ENCODE measurements at regions not wholly inside any gene's neighbourhood (a gene's known extent, or its start where the extent isn't known, plus 50 kb on each side); places are given as distances from the start of the nearest gene placed in this dataset.
"Not testable (repeated sequence)": the region's sequence is repeated elsewhere in the genome, so short reads cannot be mapped to it uniquely, and the experiment has no call there.

DNA sequence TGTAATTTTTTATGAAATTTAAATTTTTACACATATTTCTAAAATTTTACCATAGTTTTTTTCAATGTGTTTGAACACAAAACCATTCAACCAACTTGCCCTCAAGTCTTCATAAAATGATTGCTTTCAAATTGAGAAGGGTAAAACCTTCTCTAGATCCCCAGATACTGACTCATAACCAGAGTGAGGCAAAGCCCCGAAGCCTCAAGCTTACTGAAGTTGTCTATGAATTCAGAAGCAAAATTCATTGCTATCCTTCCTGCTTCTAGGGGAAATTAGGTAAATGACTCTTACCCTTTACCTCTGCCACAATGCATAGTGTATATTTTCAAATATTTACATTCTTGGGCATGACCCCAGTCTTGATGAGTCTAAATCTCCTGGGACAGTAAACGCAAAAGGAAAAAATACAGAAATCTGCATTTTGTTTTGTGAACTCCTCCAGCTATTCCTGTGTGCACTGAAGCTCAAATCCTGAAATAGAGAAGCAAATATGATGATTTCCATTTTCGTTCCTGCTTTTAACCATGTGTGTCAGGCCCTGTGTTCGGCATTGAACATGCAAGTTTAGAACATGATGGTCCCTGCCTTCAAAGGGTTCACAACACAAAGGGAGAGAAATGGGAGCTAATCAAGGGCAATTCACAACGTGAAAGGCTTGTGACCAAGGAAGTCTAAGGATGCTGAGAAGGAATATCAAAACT, 246.3 kb downstream of the SUCLG1 start:
- no peak for DNase-seq

DNA sequence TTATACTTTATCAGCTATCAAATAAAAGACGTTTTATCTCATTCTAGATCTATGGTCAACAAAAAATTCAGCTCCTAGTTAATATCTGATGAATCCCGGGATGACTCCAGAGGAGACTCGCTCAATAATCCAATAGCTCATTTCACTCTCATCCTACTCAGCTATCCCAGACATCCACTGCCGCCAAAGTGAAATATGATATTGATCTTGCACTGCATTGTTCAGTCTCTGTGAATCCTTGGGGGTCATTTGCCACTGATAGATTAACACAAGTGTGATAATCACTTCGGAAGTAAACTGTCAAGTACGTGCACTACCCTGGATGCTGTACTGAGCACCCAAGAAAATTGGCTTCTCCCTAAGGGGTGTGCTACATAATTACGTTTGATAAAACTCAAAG, 249.1 kb downstream of the SUCLG1 start:
- no peak for DNase-seq

DNA sequence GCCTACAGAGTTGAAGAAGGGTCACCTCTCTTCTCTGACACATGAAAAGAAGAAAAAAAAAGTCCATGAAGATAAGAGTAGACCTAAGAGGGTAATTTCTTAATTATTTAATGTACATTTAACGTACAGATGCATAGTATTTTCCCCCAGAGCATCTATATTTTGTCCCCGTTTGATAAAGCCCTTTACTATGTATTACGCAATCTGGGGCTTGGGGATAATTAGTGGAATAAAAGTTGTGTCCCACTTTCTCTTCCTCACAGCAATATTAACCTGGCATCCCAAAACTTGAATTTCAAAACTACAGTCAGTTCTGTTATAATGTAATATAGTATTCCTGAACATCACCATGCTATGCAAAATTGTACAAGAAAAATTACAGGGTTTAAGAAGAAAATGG, 254.1 kb downstream of the SUCLG1 start:
- no peak for DNase-seq

DNA sequence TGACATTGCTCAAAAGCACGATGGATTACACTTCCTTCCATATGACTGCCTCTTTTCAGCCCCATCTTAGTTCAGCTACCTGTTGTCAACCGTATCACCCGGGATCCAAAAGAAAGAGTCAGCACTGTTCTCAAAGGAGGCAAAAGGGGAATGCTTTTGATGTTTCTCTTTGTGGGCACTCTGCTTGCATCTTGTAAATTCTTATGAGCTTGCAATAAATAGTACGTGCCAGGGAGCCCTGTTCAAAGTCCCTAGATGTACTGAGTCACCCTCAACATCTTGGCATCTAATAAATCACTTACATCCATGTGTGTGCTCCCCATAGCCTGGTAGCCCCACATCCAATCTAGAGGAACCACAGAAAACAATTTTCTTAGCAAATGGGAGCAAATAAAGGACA, 256.9 kb downstream of the SUCLG1 start:
- no peak for DNase-seq

DNA sequence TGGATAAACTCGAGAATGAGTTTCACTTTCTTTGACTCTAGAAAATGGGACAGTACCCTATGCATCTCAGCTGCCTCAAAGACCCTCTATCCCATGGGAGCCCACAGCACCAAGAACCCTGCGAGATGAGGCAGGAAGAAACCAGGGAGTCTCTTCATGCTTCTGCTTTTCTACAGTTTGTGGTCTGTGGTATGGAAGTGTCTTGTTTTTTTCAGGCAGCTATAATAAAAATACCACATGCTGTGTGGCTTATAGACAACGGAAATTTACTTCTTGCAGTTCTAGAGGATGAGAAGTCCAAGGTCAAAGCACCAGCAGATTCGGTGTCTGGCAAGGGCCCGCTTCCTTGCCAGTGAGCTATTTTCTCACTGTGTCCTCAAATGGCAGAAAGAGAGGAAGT, 257.9 kb downstream of the SUCLG1 start:
- DNase-seq, result no peak

DNA sequence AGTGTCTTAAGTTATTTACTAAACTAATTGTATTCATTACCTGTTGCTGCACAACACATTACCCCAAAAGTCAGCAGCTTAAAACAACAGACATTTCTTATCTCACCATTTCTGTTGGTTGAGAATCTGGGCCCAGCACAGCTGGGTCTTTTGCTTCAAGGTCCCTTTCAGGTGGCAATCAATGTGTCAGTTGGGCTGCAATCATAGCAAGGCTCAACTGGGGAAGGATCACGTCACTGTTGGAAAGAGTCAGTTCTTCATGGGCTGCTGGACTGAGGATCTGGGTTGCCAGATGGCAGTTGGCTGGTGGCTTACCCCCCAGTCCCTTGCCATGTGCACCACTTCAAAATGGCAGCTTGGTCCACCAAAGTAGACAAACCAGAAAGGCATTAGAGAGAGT, 261.2 kb downstream of the SUCLG1 start:
- DNase-seq, result no peak

DNA sequence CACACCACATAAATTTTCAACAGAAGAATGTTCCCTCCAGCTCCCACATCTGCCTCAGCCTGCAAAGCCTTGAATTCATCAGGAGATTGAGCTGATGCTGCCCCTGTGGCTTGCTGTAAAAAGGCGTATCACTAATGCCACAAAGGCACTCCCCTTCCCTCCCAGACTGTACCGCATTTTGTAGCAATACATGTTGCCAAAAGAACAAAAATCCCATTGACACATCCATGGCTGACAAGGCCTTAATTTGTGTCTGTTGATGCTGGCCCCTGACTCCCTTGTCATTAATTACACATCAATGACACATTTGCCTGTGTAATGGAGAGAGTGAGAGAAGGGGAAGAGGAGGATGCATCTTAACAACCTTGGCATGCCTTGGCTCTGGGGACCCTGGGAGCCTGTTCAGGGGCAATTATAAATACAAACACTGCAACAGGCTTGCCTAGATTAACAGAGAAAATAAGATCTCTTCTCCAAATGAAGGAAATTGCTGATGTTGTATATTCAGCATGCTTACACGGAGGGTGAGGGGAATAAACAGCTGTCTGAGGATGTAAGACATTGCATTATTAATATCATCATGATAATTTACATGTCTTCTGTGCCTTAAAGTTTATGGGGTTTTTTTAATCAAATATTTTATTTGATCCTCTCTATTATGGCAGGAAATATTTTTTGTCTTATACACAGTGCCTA, 264.0 kb downstream of the SUCLG1 start:
- DNase-seq, result no peak

DNA sequence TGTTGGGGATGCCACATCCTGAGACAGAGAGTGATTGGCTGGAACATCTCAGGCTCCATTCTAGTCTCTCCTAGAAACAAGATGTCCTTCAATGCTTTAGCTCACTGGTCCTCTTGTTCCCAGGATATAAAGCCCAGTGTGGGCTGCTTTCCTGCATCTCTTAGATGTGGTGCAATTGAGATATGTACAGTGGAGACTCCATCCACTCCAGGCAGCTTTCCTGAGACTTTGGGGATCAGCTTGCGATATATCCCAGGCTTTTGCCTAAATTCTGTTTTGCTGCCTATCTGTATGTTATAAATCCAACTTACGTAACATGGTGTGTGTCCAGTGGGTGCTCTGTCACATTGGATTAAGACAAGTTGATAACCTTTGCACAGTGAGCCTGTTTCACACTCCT, 264.9 kb downstream of the SUCLG1 start:
- no peak for DNase-seq

DNA sequence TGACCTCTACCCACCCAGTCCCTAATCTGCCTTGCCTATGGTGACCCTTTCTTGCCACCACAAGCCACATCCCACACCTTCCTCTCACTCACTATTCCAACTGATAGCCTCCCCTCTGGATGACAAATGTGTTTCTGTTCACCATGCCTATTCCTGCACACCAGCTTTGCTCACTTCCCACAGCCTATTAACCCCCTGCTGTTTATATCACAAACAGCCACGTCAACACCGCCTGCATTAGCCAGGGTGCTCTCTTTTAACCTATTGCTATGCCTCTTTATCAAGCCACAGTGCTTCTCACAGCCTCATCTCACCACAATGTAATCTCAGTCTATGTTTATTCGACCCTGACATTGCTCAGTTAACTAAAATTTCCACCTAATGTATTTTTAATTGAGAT, 271.8 kb downstream of the SUCLG1 start:
- DNase-seq, result no peak

DNA sequence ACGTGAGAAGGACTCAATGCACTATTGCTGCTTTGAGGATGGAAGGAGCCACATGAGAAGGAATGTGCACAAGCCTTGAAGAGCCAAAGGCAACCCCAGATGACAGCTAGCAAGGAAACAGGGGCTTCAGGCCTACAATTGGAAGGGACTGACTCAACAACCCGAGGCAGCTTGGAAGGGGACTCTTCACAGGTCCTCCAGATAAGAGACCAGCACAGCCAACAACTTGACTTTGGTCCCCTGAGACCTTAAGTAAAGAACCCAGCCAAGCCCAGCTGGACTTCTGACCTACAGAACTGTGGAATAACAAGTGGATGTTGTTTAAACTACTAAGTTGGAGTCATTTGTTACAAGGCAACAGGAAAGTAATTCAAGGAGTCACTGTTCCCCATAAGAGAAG, 277.2 kb downstream of the SUCLG1 start:
- DNase-seq, result no peak

DNA sequence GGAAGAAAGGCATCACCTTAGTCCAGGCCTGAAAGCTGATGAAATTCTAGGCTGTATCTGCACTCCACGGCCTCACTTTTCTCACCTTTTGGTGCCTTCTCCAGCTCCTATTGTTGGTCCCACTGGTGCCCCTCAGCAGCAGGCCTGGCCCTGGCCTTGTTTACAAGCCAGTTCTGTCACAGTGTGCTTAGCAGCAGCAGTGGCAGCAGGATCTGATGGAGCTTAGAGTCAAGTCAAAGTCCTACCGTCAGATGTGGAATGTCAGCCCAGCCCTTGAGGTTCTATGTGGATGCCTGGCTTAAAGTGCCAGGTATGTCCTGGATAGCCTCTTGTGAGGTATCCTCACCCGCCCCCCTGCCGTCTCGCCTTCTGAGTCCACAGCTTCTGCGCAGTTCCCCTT, 281.3 kb downstream of the SUCLG1 start:
- DNase-seq, result no peak

DNA sequence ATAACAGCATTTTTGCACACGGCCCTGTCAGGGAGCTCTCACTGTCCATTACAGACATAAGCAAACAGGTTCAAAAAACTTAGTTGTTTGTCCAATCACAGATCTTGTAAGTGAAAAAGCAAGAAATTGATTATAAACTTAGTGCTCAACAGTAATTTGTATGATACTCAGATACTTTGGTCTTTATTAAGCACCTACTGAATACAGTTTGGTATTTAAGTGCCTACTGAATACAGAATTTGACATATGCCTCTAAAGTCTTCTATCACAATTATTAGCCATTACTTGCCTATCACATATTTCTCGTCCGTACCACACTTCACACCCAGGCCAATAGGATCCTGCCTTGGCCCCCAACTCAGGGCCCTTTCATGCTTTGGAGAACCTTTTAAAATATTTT, 283.1 kb downstream of the SUCLG1 start:
- no peak for DNase-seq

DNA sequence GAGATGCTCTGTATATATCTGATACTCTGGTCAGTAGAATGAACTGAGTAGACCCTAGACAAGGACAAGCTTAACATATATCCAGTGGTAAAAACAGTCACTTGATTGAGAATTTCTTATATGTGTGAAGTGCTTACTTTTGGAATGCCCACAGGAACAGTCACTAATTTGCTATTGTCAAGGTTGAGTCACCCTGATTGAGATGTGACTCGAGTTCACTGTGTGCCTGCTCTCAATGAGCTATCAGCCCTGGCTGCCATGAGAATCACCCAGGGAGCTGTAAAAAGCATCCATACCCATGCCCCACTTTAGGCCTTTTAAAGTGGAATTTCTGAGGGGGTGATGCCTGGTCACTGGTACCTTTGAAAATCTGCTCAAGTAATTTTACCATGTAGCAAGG, 283.7 kb downstream of the SUCLG1 start:
- DNase-seq, result no peak

DNA sequence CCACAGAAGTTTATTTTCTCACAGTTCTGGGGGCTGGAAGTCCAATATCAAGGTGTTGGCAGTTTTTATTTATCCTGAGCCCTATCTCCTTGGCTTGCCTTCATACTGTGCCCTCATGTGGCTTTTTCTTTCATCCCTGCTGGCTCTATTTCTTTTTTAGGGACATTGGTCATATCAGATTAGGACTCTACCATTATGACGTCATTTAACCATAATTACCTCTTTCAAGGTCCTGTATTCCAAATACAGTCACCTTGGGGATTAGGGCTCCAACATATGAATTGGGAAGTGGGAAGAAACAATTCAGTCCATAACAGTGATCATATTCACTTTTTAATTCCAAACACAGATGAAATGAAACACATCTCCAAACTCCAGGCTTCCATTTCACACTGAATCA, 286.0 kb downstream of the SUCLG1 start:
- no peak for DNase-seq

DNA sequence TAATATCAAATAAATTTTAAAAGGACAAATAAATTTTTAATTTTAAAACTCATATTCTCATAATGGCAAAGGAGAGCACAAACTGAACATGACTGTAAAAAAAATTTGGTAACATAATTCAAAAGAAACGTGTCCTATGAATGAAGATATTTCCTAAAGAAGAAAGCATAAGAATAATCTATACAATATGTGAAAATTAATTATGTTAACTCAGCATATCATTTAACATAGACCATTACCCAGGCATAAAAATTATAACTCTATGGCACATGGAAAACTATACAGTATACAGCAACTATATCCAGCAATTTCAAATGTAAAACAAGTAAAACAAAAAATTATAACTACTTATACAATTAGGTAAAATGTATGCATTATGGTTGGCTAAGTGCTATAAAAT, 288.1 kb downstream of the SUCLG1 start:
- DNase-seq, result no peak

DNA sequence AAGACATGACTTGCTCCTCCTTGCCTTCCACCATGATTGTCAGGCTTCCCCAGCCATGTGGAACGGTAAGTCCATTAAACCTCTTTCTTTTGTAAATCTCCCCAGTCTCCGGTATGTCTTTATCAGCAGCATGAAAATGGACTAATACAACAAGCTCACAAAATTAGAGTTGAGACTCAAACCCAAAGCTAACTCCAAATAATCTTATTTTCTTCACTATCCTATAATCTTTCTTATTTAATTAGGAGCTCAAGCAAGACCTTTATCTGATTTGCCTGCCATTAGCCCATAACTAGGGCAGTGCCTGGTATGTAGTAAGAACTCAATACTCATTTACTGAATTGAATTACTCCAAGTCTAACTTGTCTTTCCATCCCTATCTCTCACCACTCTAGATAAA, 289.2 kb downstream of the SUCLG1 start:
- no peak for DNase-seq

DNA sequence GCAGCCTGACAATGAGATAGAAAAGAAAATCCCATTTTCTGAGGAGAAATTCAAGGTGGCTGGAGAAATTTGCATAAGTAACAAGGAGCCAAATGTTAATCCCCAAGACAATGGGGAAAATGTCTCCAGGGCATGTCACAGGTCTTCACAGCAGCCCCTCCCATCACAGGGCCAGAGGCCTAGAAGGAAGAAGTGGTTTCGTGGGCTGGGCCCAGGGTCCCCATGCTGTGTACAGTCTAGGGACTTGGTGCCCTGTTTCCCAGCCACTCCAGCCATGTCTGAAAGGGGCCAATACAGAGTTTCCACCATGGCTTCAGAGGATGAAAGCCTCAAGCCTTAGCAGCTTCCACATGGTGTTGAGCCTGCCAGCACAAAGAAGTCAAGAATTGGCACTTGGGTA, 290.5 kb downstream of the SUCLG1 start:
- DNase-seq, result not testable (repeated sequence)

DNA sequence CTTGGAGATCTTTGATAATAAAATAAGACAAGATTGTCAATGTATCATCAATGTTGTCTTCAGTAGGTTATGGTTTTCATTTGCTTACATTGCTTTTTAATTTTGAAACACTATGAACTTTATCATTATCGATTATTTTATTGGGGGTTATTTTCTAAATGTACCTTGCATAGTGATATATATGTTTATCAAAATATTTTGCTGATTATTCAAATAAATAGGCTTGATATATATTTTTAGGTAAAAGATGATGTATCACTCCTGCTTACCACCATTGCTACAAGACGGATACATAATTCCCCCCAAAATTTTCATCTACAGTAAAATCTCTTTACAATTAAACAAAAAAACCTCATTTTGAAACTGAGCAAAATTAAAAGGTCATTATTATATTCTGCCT, 293.8 kb downstream of the SUCLG1 start:
- no peak for DNase-seq

DNA sequence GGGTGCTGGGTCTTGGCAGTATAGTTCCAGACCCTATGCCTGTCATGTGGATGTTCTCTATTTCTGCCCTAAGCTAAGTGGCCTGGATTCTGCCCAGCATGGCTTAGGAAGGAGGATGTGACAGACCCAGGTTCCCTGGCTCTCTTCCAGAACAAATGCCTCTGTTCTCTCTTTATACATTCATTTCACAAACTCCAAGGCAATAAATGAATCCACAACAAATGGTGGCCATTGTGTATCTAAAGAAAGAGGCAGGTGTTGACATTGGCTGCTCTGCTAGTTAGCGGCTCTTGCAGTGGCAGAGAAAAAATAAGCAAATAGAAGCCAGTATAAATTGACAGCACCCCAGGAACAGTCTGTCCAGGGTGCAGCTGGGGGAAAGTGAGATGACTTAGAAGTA, 298.6 kb downstream of the SUCLG1 start:
- DNase-seq, result no peak

DNA sequence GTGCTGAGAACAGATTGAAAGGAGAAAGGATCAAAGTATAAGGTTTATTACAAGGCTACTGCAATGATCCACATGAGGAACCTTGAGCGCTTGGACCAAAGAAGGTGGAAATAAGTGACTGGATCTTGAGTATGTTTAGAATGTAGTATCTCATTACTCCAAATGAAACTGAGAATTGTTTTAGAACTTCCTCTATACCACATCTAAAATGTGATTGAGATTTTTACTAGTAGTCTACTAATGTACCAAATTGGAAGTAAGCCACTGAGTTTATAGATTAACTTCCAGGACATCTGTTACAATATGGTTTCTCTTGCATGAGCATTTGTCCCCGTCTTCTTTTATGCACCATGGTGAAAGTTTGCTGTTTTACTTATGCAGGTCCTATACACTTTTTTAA, 300.5 kb downstream of the SUCLG1 start:
- no peak for DNase-seq

DNA sequence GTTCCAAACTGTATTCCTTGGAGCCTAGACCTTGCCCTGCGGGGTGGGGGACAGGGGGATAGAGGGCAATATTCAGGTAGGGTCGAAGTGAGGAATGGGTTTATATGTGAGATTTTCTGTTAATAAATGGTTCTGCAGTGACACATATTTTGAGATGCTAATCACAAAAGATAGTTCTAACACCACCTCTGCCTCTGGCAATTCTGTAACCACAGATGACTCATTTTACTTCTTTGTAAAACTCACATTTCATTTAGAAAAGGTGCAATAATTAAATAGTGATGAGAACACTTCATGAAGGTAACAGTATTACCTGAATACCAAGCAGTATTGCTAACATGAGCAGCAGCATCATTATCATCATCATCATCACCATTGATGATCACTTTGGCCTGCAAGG, 306.6 kb downstream of the SUCLG1 start:
- DNase-seq, result no peak

DNA sequence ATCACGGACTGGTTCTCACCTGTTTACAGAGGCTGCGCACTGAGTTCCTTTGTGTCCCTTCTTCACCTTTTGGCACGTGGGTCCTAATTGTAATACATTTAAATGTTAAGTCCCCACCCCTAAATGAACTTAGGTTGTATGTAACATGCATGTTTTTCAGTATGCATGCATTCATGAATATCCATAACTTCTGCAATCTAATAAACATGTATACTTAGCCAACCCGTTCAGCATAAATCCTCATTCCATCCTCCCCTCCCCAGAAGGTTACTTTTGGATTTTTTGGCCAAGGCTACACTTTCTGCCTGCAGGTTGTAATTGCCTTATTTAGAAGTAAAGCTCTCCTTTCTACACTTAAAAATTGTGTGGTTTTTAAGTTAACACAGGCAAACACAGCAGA, 314.7 kb downstream of the SUCLG1 start:
- no peak for DNase-seq

DNA sequence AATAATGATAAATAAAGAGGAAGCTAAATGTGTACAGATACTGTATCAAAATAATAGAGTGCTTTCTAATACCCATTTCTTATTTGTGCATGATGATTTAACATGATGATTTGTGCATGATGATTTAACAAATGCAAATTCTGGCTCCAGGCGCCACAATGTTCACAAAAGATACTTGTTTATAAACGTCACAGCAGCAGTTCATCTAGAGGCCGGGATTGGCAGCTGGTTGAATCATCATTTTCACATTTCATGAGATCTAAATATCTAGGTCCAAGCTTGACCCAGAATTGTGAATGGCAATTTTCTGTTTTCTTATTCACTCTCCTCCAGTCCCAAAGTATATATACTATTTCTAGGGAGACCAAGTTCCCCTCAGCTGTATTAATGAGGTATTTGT, 322.0 kb downstream of the SUCLG1 start:
- no peak for DNase-seq

DNA sequence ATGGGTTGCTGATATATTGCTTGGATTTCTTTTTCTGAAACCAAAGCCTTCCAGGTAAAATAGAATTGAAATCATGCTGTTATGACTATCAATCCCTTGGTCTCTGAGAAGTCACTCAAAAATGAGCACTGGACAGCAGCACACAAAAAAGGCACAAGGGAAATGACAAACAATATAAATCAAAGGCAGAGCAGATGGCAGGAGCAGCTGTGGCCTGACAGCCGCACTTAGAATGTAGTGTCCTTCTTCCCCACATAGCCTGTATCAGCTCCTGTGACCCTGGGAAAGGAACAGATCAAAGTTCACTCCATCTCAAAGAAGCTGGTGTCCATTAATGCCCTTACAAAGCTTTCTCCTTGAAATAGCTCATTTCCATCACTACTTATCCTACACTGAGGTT, 326.7 kb downstream of the SUCLG1 start:
- DNase-seq, result no peak

DNA sequence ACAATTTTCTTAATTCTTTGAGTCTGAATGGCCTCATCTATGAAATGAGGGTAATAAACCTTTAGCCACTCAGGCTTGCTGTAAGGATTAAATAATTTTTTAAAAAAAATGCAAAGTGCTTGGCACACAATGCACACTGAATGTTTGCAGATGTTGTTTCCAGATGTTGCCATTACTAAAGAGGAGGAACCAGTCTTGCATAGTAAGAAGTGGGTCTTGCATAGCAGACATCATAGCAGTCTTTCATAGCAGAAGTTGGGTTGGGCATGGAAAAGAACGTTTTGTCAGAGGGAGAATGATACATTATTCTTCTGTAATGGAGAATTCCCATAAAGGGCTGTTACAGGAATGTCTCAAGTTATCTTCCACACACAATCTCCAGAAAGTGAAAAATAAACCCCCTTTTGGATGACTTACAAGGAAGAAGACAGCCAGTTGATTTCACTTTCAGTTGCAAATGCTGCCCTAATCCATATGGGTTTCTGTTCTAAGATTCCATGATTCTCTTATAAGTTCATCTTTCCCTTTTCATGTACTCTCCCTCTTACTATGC, 327.7 kb downstream of the SUCLG1 start:
- DNase-seq, result no peak
